CD4-positive, alpha-beta T cell (primary cell): ENCODE measurements at regions not wholly inside any gene's neighbourhood (a gene's known extent, or its start where the extent isn't known, plus 50 kb on each side); places are given as distances from the start of the nearest gene placed in this dataset.

Experiments
- ATAC-seq: fragments of 200-7000 bp; cut with Tn5 transposase; one replicate; pipeline ENCODE4 v1.10.0; 2022; ENCODE audit warnings: mild to moderate bottlenecking; ENCODE audit not compliant: poor library complexity
- CTCF ChIA-PET: fragments of 350-600 bp; sonication (Branson Sonifier 250); formaldehyde crosslinking; loops from one replicate; lab custom pipeline; 2021; ENCODE audit warnings: antibody characterized with exemption, inconsistent platforms; lab: Charles Lee
- POLR2A ChIA-PET: fragments of 350-600 bp; sonication (Branson Sonifier 250); formaldehyde crosslinking; loops from one replicate; lab custom pipeline; 2021; ENCODE audit warnings: antibody characterized with exemption, inconsistent platforms; lab: Charles Lee
- DNase-seq, 14 experiments: peaks; one replicate each; pipeline ENCODE4 v3.0.0-alpha.2; 2013 to 2020; ENCODE audit warnings: mixed read lengths in 2 of 14
- H3K27ac ChIP-seq, 2 donors: one replicate each; pipeline versions ENCODE4 v1.5.1 to v1.7.0; 2013; ENCODE audit warnings: low read length in 2 of 2, low read depth in 1 of 2, mild to moderate bottlenecking in 1 of 2
- H3K27me3 ChIP-seq, 2 experiments: 1 replicate in 1 of 2; 2 replicates in 1 of 2; pipeline versions ENCODE4 v1.6.1 to v1.7.0; 2013; ENCODE audit warnings: low read length in 2 of 2, control low read depth in 1 of 2, mild to moderate bottlenecking in 1 of 2, moderate library complexity in 1 of 2; ENCODE audit not compliant: insufficient read depth in 2 of 2, control insufficient read depth in 1 of 2
- H3K36me3 ChIP-seq: one replicate; pipeline ENCODE4 v1.6.1; 2013; ENCODE audit warnings: low read length, control low read depth; ENCODE audit not compliant: insufficient read depth
- H3K4me1 ChIP-seq: one replicate; pipeline ENCODE4 v1.6.1; 2013; ENCODE audit warnings: low read length, control low read depth; ENCODE audit not compliant: insufficient read depth
- H3K4me3 ChIP-seq: one replicate; pipeline ENCODE4 v1.5.1; 2013; ENCODE audit warnings: mild to moderate bottlenecking, low read length, moderate library complexity
- H3K9me3 ChIP-seq, 2 experiments: 1 replicate in 1 of 2; 2 replicates in 1 of 2; pipeline versions ENCODE4 v1.6.1 to v1.7.0; 2013; ENCODE audit warnings: low read length in 2 of 2, mild to moderate bottlenecking in 2 of 2, control low read depth in 1 of 2, moderate library complexity in 1 of 2; ENCODE audit not compliant: control insufficient read depth in 1 of 2, insufficient read depth in 1 of 2
- H3K27ac Mint-ChIP-seq: one replicate; pipeline ENCODE4 v1.8.0; 2020; ENCODE audit warnings: mixed read lengths
- H3K27me3 Mint-ChIP-seq: one replicate; pipeline ENCODE4 v1.8.0; 2021; ENCODE audit warnings: mixed read lengths
- H3K36me3 Mint-ChIP-seq: one replicate; pipeline ENCODE4 v1.8.0; 2021; ENCODE audit warnings: low read depth, mixed read lengths
- H3K4me1 Mint-ChIP-seq: one replicate; pipeline ENCODE4 v1.8.0; 2021; ENCODE audit warnings: low read depth, mixed read lengths
- H3K4me3 Mint-ChIP-seq: one replicate; pipeline ENCODE4 v1.8.0; 2020; ENCODE audit warnings: mild to moderate bottlenecking, mixed read lengths
- H3K9me3 Mint-ChIP-seq: one replicate; pipeline ENCODE4 v1.8.0; 2020; ENCODE audit warnings: mixed read lengths
- CTCF ChIP-seq: fragments of 200-600 bp; IDR thresholded peaks from one replicate; pipeline ENCODE4 v1.8.0; 2022; ENCODE audit warnings: antibody characterized with exemption, mild to moderate bottlenecking
- intact Hi-C, 2 experiments: fragments of 100-400 bp; cut with DNase I in 1 of 2; cut with micrococcal nuclease in 1 of 2; formaldehyde crosslinking; loops; one replicate each; pipeline versions ENCODE4 v1.15.1 to v1.9.0; 2023 to 2025; cut with DNase I, micrococcal nuclease

GRCh38 chr1:29577512-29577911 lies 341.2 kb downstream of the PTPRU start:
- Mint-ChIP-seq H3K9me3 (no peaks in the 10 kb centered on the region), H3K27me3 (no peaks in the 10 kb centered on the region), H3K36me3 (no peaks in the 10 kb centered on the region), H3K4me3 (no peak overlapping the region), H3K4me1 (no peaks in the 10 kb centered on the region), H3K27ac (no peak overlapping the region)
- peaks cover 0 to 4% of the 10 kb centered on the region in 2 experiments for H3K9me3 ChIP-seq
- H3K36me3 ChIP-seq: no peaks in the 10 kb centered on the region
- no peak for TF ChIP-seq CTCF
- CTCF ChIA-PET: no interaction called here
- DNase-seq (no peak), ATAC-seq (no peak)
- intact Hi-C loops: no loop called here
- H3K4me3 ChIP-seq: no peak overlapping the region
- no peaks in the 10 kb centered on the region for H3K4me1 ChIP-seq
- H3K27ac ChIP-seq: no peak overlapping the region
- H3K27me3 ChIP-seq: no peaks in the 10 kb centered on the region
- POLR2A ChIA-PET: no interaction called here

DNA sequence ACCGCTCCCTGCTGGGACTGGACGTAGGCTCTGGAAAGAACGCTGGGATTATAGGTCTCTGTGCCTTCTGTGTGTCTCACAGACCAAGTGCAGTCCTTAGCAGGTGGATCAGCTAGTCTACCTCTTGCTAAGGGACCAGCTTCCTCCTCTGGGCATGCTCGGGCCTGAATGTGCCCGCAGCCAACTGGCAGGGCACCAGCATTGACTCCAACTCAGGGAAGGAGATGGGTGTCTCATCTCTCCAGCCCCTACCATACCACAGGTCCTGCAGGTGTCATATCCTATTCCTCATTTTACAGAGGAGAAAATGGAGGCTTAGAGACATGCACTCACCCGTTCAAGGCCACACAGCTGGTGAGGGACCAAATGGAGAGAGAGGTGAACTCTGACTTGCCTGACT lies 340.2 kb downstream of the PTPRU start:
- Histone ChIP-seq H3K4me1 (no peaks in the 10 kb centered on the region), H3K4me3 (no peak overlapping the region), H3K36me3 (no peaks in the 10 kb centered on the region), H3K27ac (no peak overlapping the region), H3K27me3 (no peaks in the 10 kb centered on the region), H3K9me3 (peaks cover 0 to 4% of the 10 kb centered on the region in 2 experiments)
- no peak overlapping the region for H3K4me3 Mint-ChIP-seq
- DNase-seq (no peak), ATAC-seq (no peak)
- H3K9me3 Mint-ChIP-seq: no peaks in the 10 kb centered on the region
- no peak for TF ChIP-seq CTCF
- no peaks in the 10 kb centered on the region for H3K4me1 Mint-ChIP-seq
- ChIA-PET POLR2A (no interaction called here), CTCF (no interaction called here)
- no peaks in the 10 kb centered on the region for H3K27me3 Mint-ChIP-seq
- intact Hi-C loops: no loop called here
- H3K36me3 Mint-ChIP-seq: no peaks in the 10 kb centered on the region
- H3K27ac Mint-ChIP-seq: no peak overlapping the region

DNA sequence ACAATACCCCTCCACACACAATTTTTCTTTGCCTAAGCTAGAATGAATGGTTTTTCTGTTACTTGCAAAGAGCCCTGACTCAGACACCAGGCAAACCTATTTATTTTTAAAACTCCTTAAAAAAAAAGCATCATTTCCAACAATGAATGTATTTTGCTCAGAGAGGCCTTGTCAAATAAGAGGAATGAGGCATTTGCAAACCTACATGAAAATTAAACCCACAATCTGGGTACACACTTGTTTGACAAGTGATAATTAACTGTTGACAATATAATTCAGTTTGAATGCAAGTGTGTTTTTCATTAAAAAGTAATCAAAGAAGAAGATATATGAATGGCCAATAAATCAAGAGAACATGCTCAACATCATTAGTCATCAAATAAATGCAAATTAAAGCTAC lies 339.5 kb downstream of the PTPRU start:
- CTCF ChIA-PET: no interaction called here

More for the DNA sequence above, 339.5 kb downstream of the PTPRU start:
- POLR2A ChIA-PET: no interaction called here
- TF ChIP-seq CTCF: no peak
- no peak for ATAC-seq
- Mint-ChIP-seq H3K4me1 (no peaks in the 10 kb centered on the region), H3K27ac (no peak overlapping the region), H3K9me3 (no peaks in the 10 kb centered on the region), H3K4me3 (no peak overlapping the region), H3K27me3 (no peaks in the 10 kb centered on the region), H3K36me3 (no peaks in the 10 kb centered on the region)
- Histone ChIP-seq H3K4me3 (no peak overlapping the region), H3K9me3 (peaks cover 0 to 4% of the 10 kb centered on the region in 2 experiments), H3K27ac (no peak overlapping the region), H3K27me3 (no peaks in the 10 kb centered on the region), H3K36me3 (no peaks in the 10 kb centered on the region), H3K4me1 (no peaks in the 10 kb centered on the region)
- intact Hi-C loops: no loop called here
- no peak for DNase-seq
